T-helper 17 cell (primary cell): ENCODE measurements at regions not wholly inside any gene's neighbourhood (a gene's known extent, or its start where the extent isn't known, plus 50 kb on each side); places are given as distances from the start of the nearest gene placed in this dataset.
"Not testable (repeated sequence)": the region's sequence is repeated elsewhere in the genome, so short reads cannot be mapped to it uniquely, and the experiment has no call there.

ENCODE experiments used
- ATAC-seq: fragments of 150-1000 bp; cut with Tn5 transposase; 2 replicates; pipeline ENCODE4 v1.10.0; 2021; ENCODE audit warnings: mild to moderate bottlenecking, moderate library complexity
- DNase-seq, 3 donors: peaks; one replicate each; pipeline versions ENCODE4 v3.0.0 to v3.0.0-alpha.2; 2020 to 2021
- H3K9me3 ChIP-seq: one replicate; pipeline ENCODE4 v1.7.0; 2013; ENCODE audit warnings: low read length, mild to moderate bottlenecking; ENCODE audit not compliant: control insufficient read depth, poor library complexity, severe bottlenecking
- H3K27ac Mint-ChIP-seq: one replicate; pipeline ENCODE4 v1.8.0; 2022; ENCODE audit warnings: mild to moderate bottlenecking, moderate library complexity, mixed read lengths
- H3K27me3 Mint-ChIP-seq: one replicate; pipeline ENCODE4 v1.8.0; 2022; ENCODE audit warnings: mixed read lengths
- H3K36me3 Mint-ChIP-seq: one replicate; pipeline ENCODE4 v1.8.0; 2022; ENCODE audit warnings: low read depth, mixed read lengths
- H3K4me1 Mint-ChIP-seq: one replicate; pipeline ENCODE4 v1.8.0; 2022; ENCODE audit warnings: mild to moderate bottlenecking, mixed read lengths
- H3K4me3 Mint-ChIP-seq: one replicate; pipeline ENCODE4 v1.8.0; 2022; ENCODE audit warnings: mild to moderate bottlenecking, moderate library complexity, mixed read lengths

DNA sequence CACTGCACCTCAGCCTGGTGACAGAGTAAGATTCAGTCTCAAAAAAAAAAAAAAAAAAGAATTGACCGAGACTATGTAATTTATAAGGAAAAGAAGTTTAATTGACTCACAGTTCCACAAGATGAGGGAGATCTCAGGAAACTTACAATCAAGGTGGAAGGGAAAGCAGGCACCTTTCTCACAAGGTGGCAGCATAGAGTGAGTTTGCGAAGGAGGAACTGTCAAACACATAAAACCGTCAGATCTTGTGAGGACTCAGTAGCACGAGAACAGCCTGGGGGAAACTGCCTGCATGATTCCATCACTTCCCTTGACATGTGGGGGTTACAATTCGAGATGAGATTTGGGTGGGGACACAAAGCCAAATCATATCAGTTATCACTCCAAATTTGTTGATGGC lies 380.9 kb downstream of the EDEM1 start:
- Mint-ChIP-seq H3K4me3 (no peak overlapping the region), H3K27ac (no peak overlapping the region), H3K4me1 (no peaks in the 10 kb centered on the region), H3K27me3 (no peaks in the 10 kb centered on the region), H3K36me3 (no peaks in the 10 kb centered on the region)
- no peaks in the 10 kb centered on the region for H3K9me3 ChIP-seq
- DNase-seq: no peak
- no peak for ATAC-seq

DNA sequence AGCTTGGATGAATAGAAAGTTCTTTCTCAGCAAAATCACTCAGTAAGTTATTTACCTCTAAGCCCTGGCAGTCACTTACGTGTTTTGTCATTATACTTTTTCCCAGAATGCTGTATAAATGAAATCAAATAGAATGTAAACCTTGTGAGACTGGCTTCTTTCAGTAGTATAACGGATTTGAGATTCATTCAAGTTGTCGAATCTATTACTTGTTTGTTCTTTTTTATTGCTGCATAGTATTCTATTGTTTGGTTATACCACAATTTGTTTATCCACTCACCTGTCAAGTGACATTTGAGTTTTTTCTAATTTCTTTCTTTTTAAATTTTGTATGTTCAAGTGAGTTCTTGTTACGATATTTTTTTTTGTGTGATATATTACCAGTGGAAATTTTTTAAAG lies 381.6 kb downstream of the EDEM1 start:
- Mint-ChIP-seq H3K4me1 (no peaks in the 10 kb centered on the region), H3K36me3 (no peaks in the 10 kb centered on the region), H3K4me3 (no peak overlapping the region), H3K27me3 (no peaks in the 10 kb centered on the region), H3K27ac (no peak overlapping the region)
- H3K9me3 ChIP-seq: no peaks in the 10 kb centered on the region
- no peak for ATAC-seq
- no peak for DNase-seq

DNA sequence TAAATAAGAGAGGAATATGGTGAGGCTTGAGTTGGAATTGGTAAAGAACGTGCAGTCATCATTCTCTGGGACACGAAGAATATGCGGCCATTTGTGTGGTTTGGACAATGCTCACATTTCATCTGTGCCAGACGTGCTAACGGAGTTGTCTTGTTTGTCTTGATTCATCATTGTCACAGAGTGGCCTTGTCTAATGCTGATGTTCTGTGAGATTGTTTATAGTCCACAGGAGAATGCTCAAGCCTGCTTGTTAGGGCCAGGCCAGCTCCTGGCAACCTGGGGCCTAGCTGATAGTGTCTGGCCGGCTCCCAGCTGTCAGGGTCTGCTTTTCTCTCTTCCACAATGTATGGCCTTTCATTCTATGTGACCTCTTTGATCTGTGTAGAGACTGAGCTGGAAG lies 384.7 kb downstream of the EDEM1 start:
- H3K9me3 ChIP-seq: no peaks in the 10 kb centered on the region
- H3K27ac Mint-ChIP-seq: no peak overlapping the region
- ATAC-seq (no peak), DNase-seq (no peak)
- no peaks in the 10 kb centered on the region for H3K4me1 Mint-ChIP-seq
- H3K36me3 Mint-ChIP-seq: no peaks in the 10 kb centered on the region
- H3K4me3 Mint-ChIP-seq: no peak overlapping the region
- peaks cover 5% of the 10 kb centered on the region for H3K27me3 Mint-ChIP-seq

DNA sequence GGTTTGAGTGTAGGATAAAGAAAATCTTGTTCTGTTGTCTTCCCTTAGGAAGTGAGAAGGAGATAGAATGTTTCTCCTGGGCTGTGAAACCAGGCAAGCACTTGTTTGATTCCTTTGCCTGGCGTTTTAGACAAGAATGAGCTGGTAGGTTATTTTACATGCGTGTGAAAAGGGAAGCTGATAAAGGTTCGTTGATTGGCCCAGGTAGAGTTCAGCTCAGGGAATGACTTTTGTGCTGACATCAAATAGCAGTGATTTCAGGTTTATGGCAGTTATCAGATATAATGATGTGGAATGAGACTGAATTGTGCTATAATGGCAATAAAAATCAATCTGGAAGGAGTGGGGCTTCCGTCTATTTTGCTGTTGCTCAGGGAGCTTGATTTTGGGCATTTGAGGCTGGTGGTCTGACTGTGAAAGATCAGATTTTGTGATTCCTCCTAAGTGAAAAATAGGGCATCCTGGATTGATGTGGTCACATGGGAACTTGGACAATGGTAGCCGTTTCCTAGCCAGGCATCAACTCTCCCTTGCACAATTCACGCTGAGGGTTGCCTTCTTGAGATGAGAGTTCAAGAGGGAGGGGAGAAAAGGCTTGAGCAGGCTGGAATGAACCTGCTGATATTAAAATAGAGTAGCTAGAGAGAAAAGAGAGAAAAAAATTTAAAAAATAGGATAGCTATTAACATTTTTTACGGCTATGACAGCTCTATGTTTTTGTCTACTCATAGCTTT lies 388.9 kb downstream of the EDEM1 start:
- H3K4me1 Mint-ChIP-seq: no peaks in the 10 kb centered on the region
- ATAC-seq (no peak), DNase-seq (no peak)
- H3K9me3 ChIP-seq: no peaks in the 10 kb centered on the region
- no peak overlapping the region for H3K27ac Mint-ChIP-seq
- peaks cover 12% of the 10 kb centered on the region for H3K27me3 Mint-ChIP-seq
- H3K4me3 Mint-ChIP-seq: no peak overlapping the region
- no peaks in the 10 kb centered on the region for H3K36me3 Mint-ChIP-seq

DNA sequence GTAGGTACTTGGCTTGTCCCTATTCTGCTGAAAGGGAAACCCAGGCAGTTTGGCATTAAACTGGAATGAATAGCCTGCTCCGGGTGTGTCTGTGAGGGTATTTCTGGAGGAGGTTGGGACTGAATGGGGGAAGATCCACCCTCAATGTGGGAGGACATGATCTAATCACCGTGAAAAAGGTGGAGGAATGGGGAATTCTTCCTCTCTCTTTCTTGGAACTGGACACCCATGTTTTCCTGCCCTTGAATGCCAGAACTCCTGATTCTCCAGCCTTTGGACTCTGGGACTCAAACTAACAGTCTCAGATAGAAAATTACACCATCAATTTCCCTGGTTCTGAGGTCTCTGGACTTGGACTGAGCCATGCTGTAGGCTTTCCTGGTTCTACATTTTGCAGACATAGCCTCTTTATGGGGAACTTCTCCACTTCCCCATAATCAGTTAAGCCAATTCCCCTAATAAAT lies 391.7 kb downstream of the EDEM1 start:
- Mint-ChIP-seq H3K27ac (no peak overlapping the region), H3K4me1 (no peaks in the 10 kb centered on the region), H3K36me3 (no peaks in the 10 kb centered on the region), H3K27me3 (peaks cover 12% of the 10 kb centered on the region), H3K4me3 (no peak overlapping the region)
- H3K9me3 ChIP-seq: no peaks in the 10 kb centered on the region
- ATAC-seq (no peak), DNase-seq (no peak)

DNA sequence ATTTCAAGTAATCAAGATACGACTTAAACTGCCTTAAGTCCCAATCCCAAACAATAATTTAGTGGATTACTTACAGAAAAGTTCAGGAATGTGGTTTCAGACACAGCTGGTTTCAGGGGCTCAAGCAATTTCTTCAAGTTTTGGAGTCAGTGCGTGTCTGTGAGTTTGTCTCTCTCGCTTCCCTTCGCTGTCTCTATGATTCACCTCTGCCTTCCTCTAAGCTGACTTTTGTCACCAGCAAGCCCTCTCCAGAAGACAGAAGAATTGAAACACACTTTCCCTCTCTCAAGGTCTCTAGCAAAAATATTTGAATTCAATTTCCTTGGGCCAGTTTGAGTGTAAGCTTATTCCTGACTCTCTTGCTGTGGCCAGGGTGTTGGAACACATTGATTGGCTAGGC lies 392.4 kb downstream of the EDEM1 start:
- H3K9me3 ChIP-seq: no peaks in the 10 kb centered on the region
- Mint-ChIP-seq H3K36me3 (no peaks in the 10 kb centered on the region), H3K4me3 (no peak overlapping the region), H3K27ac (no peak overlapping the region), H3K4me1 (no peaks in the 10 kb centered on the region), H3K27me3 (peaks cover 12% of the 10 kb centered on the region)
- ATAC-seq (no peak), DNase-seq (no peak)

DNA sequence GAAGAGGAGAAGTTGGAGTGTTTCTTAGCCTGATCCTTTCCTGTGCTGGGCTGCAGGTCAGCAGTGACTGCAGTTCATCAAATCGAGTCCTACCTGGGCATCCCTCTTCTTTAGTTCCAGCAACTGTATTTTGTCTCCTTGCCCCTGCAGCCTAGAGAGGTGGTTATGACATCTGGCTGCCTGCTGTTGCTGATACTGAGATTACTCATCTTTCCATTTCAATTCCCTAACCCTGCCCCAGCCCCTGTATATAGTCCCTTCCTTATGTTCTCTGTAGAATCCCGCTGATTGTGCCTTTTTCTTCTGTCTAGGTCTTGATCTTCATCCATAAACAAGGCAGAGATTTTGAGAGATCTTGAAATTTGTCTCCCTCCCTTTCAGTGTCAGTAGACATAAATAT lies 393.3 kb downstream of the EDEM1 start:
- Mint-ChIP-seq H3K4me1 (no peaks in the 10 kb centered on the region), H3K36me3 (no peaks in the 10 kb centered on the region), H3K27me3 (peaks cover 12% of the 10 kb centered on the region), H3K4me3 (no peak overlapping the region), H3K27ac (no peak overlapping the region)
- DNase-seq (no peak), ATAC-seq (no peak)
- no peaks in the 10 kb centered on the region for H3K9me3 ChIP-seq

DNA sequence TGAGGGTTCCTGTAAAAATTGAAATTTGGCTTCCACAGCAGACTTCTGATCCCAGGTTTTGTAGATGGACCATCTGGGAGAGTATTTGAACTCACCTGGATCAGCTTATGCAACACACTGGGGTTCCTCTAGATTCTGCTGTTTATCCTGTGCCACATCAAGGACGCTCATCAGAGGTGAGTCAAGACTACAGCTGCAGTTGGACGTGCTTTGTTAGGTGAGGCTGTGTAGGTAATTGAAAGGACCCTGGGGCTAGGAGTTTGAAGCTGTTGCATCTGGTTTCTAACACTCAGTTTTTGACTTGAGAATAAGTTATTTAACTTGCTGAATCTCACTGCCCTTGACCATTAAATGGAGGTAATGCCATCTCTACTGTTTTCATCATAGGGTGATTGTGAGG lies 394.2 kb downstream of the EDEM1 start:
- no peaks in the 10 kb centered on the region for H3K9me3 ChIP-seq
- no peaks in the 10 kb centered on the region for H3K4me1 Mint-ChIP-seq
- peaks cover 7% of the 10 kb centered on the region for H3K27me3 Mint-ChIP-seq
- no peak for ATAC-seq
- H3K36me3 Mint-ChIP-seq: no peaks in the 10 kb centered on the region
- H3K27ac Mint-ChIP-seq: no peak overlapping the region
- no peak overlapping the region for H3K4me3 Mint-ChIP-seq
- DNase-seq: no peak

DNA sequence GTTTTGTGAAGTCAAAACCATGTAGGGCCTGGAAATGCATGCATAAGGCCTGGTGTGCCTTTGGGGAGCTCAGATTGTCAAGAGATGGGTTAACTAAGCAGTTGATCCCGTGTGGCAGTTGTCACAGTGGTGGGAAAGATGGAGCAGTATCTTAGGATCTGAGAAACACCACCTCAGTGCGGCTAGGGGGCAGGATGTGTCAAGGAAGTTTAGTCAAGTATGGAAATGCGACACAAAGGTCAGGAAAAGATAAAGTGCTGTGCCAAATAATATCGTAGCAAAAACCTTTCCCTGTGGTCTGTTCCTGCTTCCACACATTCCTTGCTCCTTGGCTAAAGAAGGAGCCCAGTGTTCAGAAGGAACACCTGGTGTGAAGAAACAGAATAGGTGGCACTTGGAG lies 396.4 kb downstream of the EDEM1 start:
- no peak overlapping the region for H3K27ac Mint-ChIP-seq
- H3K27me3 Mint-ChIP-seq: peaks cover 7% of the 10 kb centered on the region
- H3K9me3 ChIP-seq: no peaks in the 10 kb centered on the region
- H3K36me3 Mint-ChIP-seq: no peaks in the 10 kb centered on the region
- no peaks in the 10 kb centered on the region for H3K4me1 Mint-ChIP-seq
- ATAC-seq (no peak), DNase-seq (no peak)
- H3K4me3 Mint-ChIP-seq: no peak overlapping the region

DNA sequence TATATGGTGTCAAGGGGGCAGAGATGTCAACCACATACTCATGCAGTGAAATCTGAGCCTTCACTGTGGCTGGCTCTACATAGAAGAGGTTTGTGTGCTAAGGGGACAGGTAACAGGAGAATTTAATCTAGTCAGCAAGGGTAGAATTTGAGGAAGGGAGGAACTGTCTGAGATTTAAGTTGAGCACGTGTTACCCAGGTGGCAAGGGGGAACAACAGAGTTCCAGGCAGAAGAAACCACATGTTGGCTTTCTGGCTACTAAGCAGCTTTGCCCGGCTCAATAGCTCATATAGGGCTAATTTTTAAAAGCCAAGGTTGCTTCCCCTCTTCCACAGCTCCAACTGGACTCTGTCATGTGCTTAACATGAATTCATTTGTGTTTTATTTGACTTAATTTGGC lies 397.6 kb downstream of the EDEM1 start:
- no peaks in the 10 kb centered on the region for H3K4me1 Mint-ChIP-seq
- H3K27me3 Mint-ChIP-seq: peaks cover 7% of the 10 kb centered on the region
- no peak for ATAC-seq

DNA sequence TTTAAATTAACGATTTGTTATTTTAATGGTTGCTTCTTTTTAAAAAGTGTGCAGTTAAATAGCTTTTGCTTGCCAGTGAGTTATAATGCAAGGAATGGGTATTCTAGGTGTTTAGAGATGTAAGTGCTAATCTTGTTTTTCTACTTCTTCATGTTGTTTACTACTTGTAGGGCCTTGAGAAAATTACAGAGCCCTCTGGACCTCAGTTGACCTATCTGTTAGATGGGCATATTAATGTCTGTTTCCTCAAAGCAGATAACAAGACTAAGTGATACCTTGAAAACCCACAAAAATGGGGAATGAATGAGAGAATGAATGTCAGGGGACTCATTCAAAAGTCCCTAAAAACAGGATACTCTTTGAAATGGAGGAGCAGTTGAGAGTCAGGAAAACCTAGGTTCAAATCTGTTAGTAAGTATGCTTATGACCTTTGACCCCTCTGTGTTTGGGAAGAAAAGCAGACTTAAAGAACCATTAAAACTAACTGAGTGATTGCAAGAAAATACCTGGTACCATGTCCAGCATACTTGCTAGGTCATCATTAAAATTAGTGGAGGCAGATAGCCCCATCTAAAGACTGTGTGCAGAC lies 419.5 kb downstream of the EDEM1 start:
- no peaks in the 10 kb centered on the region for H3K27me3 Mint-ChIP-seq
- H3K27ac Mint-ChIP-seq: no peak overlapping the region
- DNase-seq (no peak), ATAC-seq (no peak)
- H3K9me3 ChIP-seq: no peaks in the 10 kb centered on the region
- H3K36me3 Mint-ChIP-seq: no peaks in the 10 kb centered on the region
- H3K4me1 Mint-ChIP-seq: no peaks in the 10 kb centered on the region
- no peak overlapping the region for H3K4me3 Mint-ChIP-seq

More for the DNA sequence above, 397.6 kb downstream of the EDEM1 start:
- no peak overlapping the region for H3K27ac Mint-ChIP-seq
- no peak for DNase-seq
- no peaks in the 10 kb centered on the region for H3K36me3 Mint-ChIP-seq
- H3K4me3 Mint-ChIP-seq: no peak overlapping the region
- H3K9me3 ChIP-seq: no peaks in the 10 kb centered on the region

DNA sequence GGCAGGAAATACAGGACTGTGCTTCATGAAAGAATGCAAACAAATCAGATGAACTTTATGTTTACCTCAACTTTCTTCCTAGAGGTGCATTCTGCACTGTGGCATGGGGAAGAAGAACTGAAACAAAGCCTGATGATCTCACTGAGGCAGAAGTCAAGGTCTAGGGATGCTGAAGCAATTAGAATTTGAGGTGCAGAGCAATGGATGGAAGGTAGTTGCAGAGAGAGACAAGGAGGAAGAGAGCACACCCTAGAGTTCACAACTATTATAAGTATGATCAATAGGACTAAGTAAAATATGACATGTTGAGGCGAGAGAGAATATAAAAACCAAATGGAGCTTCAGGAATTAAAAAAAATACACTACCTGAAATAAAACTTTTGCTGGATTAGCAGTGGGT lies 420.1 kb downstream of the EDEM1 start:
- no peaks in the 10 kb centered on the region for H3K4me1 Mint-ChIP-seq

DNA sequence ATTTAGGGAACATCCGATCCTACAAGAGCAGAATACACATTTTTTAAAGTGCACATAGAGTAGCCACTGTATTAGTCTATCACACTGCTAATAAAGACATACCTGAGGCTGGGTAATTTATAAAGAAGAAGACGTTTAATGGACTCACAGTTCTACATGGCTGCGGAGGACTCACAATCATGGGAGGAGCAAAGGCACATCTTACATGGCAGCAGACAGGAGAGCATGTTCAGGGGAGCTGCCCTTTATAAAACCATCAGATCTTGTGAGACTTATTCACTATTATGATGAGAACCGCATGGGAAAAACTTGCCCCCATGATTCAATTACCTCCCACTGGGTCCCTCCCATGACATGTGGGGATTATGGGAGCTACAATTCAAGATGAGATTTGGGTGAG lies 421.5 kb downstream of the EDEM1 start:
- not testable (repeated sequence) for H3K4me3 Mint-ChIP-seq, H3K9me3 ChIP-seq, DNase-seq, H3K4me1 Mint-ChIP-seq, H3K36me3 Mint-ChIP-seq, H3K27ac Mint-ChIP-seq, ATAC-seq, H3K27me3 Mint-ChIP-seq

More for the DNA sequence above, 420.1 kb downstream of the EDEM1 start:
- Mint-ChIP-seq H3K27ac (no peak overlapping the region), H3K36me3 (no peaks in the 10 kb centered on the region), H3K27me3 (no peaks in the 10 kb centered on the region), H3K4me3 (no peak overlapping the region)
- ATAC-seq (no peak), DNase-seq (no peak)
- no peaks in the 10 kb centered on the region for H3K9me3 ChIP-seq

DNA sequence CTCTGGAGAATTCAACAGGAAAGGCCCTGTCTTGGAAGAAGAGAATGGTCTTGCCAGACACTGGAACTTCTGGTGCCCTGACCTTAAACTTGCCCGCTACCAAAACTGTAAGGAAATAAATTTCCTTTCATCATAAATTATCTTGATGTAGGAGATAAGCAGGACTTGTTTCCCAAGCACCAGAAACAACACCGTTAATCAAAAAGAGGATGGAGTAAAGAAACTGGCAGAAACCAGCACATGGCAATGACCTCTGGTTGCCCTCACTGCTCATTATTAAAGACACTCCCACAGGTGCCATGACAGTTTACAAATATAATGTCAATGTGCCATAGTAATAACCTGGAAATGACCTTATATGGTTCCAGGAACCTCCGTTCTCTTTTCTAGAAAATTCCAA lies 426.1 kb downstream of the EDEM1 start:
- H3K36me3 Mint-ChIP-seq: no peaks in the 10 kb centered on the region
- H3K27ac Mint-ChIP-seq: no peak overlapping the region
- no peaks in the 10 kb centered on the region for H3K9me3 ChIP-seq
- no peaks in the 10 kb centered on the region for H3K27me3 Mint-ChIP-seq
- ATAC-seq (no peak), DNase-seq (no peak)
- no peaks in the 10 kb centered on the region for H3K4me1 Mint-ChIP-seq
- no peak overlapping the region for H3K4me3 Mint-ChIP-seq
